Esophagus squamous epithelium (tissue), 4 donors: ENCODE measurements at regions not wholly inside any gene's neighbourhood (a gene's known extent, or its start where the extent isn't known, plus 50 kb on each side); places are given as distances from the start of the nearest gene placed in this dataset.

Experiments
- POLR2A ChIP-seq, 4 donors: fragments of 450-650 bp; IDR thresholded peaks; one replicate each; pipeline ENCODE4 v1.6.1; 2017; ENCODE audit warnings: antibody characterized with exemption in 4 of 4, mild to moderate bottlenecking in 4 of 4, moderate library complexity in 3 of 4
- TF ChIP-seq, protein P1 (sequence below), 6 experiments: fragments of 450-650 bp in 4 of 6; fragments of 200-600 bp in 2 of 6; sonication (generic) in 2 of 6; IDR thresholded peaks; one replicate each; pipeline ENCODE4 v1.5.1; 2016 to 2019; ENCODE audit warnings: antibody characterized with exemption in 6 of 6, mild to moderate bottlenecking in 4 of 6, moderate library complexity in 4 of 6

DNA sequence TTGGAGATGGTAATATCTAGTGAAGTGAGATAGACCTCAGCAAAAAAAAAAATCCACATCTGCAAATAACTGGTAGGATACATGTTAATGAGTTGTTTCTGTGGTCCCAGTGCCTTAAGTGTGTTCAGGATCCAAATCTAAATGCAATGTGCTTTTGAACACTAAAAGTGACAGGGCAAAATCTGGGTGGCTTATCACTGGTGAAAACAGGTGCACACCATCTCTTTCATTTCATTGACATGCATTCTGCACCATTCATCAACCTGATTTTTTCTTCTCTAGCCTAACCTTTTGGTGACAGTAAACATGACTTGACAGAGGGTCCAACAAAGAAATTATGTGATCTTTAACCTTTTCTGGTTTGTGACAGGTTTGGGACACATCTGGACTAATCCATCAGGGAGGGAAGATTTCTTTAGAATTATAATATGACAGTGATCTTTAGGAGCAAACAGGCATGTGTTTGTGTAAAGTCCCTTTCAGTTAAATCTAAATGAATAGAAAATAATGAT lies 201.6 kb upstream of the NEGR1 start:
- TF ChIP-seq, protein P1, sequence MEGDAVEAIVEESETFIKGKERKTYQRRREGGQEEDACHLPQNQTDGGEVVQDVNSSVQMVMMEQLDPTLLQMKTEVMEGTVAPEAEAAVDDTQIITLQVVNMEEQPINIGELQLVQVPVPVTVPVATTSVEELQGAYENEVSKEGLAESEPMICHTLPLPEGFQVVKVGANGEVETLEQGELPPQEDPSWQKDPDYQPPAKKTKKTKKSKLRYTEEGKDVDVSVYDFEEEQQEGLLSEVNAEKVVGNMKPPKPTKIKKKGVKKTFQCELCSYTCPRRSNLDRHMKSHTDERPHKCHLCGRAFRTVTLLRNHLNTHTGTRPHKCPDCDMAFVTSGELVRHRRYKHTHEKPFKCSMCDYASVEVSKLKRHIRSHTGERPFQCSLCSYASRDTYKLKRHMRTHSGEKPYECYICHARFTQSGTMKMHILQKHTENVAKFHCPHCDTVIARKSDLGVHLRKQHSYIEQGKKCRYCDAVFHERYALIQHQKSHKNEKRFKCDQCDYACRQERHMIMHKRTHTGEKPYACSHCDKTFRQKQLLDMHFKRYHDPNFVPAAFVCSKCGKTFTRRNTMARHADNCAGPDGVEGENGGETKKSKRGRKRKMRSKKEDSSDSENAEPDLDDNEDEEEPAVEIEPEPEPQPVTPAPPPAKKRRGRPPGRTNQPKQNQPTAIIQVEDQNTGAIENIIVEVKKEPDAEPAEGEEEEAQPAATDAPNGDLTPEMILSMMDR (IDR thresholded peaks at IDR 0.05), result no peak
- no peak for TF ChIP-seq POLR2A (IDR thresholded peaks at IDR 0.05)
